ENCODE measurements at regions not wholly inside any gene's neighbourhood (a gene's known extent, or its start where the extent isn't known, plus 50 kb on each side); places are given as distances from the start of the nearest gene placed in this dataset.

DNA sequence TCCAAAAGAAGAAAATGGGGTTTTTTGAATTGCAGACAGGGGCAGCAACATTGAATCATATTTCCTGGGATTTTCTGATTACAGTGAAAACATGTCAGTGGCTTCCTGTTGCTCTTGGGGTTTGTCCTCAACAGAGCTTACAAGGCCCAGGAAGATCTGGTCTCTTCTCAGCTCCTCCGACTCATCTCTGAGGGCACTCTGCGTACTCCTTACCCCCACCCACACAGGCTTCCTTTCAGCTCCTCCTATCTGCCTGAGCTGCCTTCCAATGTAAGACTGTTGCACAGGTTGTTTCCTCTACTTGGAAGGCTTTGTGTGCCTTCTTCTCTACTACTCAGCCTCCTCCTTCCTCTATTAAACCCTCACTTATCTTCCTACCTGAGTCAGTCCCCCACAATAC lies 245.1 kb upstream of the MEF2C start:
- TF ChIP-seq, protein P1, sequence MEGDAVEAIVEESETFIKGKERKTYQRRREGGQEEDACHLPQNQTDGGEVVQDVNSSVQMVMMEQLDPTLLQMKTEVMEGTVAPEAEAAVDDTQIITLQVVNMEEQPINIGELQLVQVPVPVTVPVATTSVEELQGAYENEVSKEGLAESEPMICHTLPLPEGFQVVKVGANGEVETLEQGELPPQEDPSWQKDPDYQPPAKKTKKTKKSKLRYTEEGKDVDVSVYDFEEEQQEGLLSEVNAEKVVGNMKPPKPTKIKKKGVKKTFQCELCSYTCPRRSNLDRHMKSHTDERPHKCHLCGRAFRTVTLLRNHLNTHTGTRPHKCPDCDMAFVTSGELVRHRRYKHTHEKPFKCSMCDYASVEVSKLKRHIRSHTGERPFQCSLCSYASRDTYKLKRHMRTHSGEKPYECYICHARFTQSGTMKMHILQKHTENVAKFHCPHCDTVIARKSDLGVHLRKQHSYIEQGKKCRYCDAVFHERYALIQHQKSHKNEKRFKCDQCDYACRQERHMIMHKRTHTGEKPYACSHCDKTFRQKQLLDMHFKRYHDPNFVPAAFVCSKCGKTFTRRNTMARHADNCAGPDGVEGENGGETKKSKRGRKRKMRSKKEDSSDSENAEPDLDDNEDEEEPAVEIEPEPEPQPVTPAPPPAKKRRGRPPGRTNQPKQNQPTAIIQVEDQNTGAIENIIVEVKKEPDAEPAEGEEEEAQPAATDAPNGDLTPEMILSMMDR (IDR thresholded peaks at IDR 0.05): no peak
- no peak for TF ChIP-seq POLR2A (IDR thresholded peaks at IDR 0.05)
